ENCODE measurements at regions not wholly inside any gene's neighbourhood (a gene's known extent, or its start where the extent isn't known, plus 50 kb on each side); places are given as distances from the start of the nearest gene placed in this dataset.

DNA sequence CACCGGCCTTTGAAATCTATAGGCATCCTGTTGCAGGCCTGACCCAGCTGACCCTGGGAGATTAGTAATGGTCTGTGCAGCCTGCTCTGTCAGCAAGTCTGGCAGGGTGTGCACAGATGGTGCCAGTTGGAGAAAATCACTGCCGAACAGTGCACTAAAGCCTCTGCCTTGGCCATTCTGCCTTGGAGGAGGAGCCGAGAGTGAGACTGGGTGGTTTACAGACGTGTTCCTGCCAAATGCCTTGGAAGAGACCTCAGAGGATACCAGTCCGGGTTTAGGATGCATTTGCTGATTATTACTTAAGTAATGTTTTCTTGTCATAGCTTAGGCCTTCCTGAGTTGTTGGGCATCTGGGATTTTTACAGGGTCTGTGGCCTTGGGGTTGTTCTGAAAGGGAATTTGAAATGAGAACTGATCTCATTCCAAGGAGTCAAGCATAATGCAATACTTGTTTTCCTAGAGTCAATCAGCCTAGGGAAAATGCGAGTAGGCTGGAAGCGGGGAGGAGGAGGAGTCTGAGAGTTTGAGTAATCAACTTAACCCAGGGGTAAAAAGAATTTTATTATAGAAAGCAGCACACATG lies 292.1 kb downstream of the SOX4 start:
- Mint-ChIP-seq H3K27ac (no peak overlapping the region), H3K4me3 (no peak overlapping the region), H3K27me3 (peaks cover 2% of the 10 kb centered on the region), H3K36me3 (peaks cover 2% of the 10 kb centered on the region), H3K9me3 (peaks cover 10% of the 10 kb centered on the region), H3K4me1 (no peaks in the 10 kb centered on the region)
- no peak for ATAC-seq (ENCODE audit: low read depth)
- DNase-seq (ENCODE audit: low spot score in 2 of 2), result no peak

- Mint-ChIP-seq H3K9me3 (peaks cover 10% of the 10 kb centered on the region), H3K27ac (no peak overlapping the region), H3K4me3 (no peak overlapping the region), H3K27me3 (peaks cover 2% of the 10 kb centered on the region), H3K36me3 (peaks cover 2% of the 10 kb centered on the region), H3K4me1 (no peaks in the 10 kb centered on the region)
- no peak for DNase-seq (ENCODE audit: low spot score in 2 of 2)
- no peak for ATAC-seq (ENCODE audit: low read depth)
Observed at GRCh38 chr6:21886542-21887151, 293.1 kb downstream of the SOX4 start.

- peaks cover 2% of the 10 kb centered on the region for H3K27me3 Mint-ChIP-seq
- peaks cover 10% of the 10 kb centered on the region for H3K9me3 Mint-ChIP-seq
- H3K36me3 Mint-ChIP-seq, result peaks cover 2% of the 10 kb centered on the region
- H3K27ac Mint-ChIP-seq, result no peak overlapping the region
- DNase-seq (ENCODE audit: low spot score in 2 of 2) (no peak), ATAC-seq (ENCODE audit: low read depth) (no peak)
- no peak overlapping the region for H3K4me3 Mint-ChIP-seq
- H3K4me1 Mint-ChIP-seq, result no peaks in the 10 kb centered on the region
Observed at GRCh38 chr6:21887231-21888185, 294.0 kb downstream of the SOX4 start.

GRCh38 chr6:21891080-21891479 lies 297.5 kb downstream of the SOX4 start:
- no peaks in the 10 kb centered on the region for H3K4me1 Mint-ChIP-seq
- H3K4me3 Mint-ChIP-seq, result no peak overlapping the region
- H3K27ac Mint-ChIP-seq, result no peak overlapping the region
- H3K36me3 Mint-ChIP-seq, result peaks cover 2% of the 10 kb centered on the region
- DNase-seq (ENCODE audit: low spot score in 2 of 2), result no peak
- H3K27me3 Mint-ChIP-seq, result peaks cover 2% of the 10 kb centered on the region
- peaks cover 7% of the 10 kb centered on the region for H3K9me3 Mint-ChIP-seq
- no peak for ATAC-seq (ENCODE audit: low read depth)

DNA sequence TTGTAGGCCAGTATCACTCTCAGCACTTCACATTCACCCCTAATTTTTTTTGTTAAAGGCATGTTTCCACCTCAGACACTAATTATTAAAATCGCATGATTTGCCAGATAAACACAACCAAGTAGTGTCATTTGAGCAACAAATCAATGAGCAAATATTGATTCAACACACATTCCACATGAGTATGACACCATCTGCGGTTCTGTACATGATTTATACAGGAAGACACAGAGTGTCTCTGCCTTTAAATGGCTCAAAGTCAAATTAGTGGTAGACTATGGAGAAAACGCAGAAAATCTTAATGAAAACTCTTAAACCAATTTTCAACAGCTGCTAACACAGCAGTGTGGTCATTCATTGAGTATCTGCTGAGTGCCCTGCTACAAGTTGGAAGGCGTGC lies 300.2 kb downstream of the SOX4 start:
- peaks cover 9% of the 10 kb centered on the region for H3K9me3 Mint-ChIP-seq
- H3K4me3 Mint-ChIP-seq, result no peak overlapping the region
- DNase-seq (ENCODE audit: low spot score in 2 of 2) (no peak), ATAC-seq (ENCODE audit: low read depth) (no peak)
- peaks cover 2% of the 10 kb centered on the region for H3K27me3 Mint-ChIP-seq
- H3K27ac Mint-ChIP-seq, result no peak overlapping the region
- no peaks in the 10 kb centered on the region for H3K4me1 Mint-ChIP-seq
- H3K36me3 Mint-ChIP-seq, result peaks cover 2% of the 10 kb centered on the region

- no peak overlapping the region for H3K4me3 Mint-ChIP-seq
- H3K36me3 Mint-ChIP-seq, result no peaks in the 10 kb centered on the region
- DNase-seq (ENCODE audit: low spot score in 2 of 2), result no peak
- H3K4me1 Mint-ChIP-seq, result no peaks in the 10 kb centered on the region
- no peak overlapping the region for H3K27ac Mint-ChIP-seq
- H3K27me3 Mint-ChIP-seq, result no peaks in the 10 kb centered on the region
- ATAC-seq (ENCODE audit: low read depth), result no peak
- H3K9me3 Mint-ChIP-seq, result peaks cover 9% of the 10 kb centered on the region
Observed at GRCh38 chr6:21895555-21895954, 302.0 kb downstream of the SOX4 start.

DNA sequence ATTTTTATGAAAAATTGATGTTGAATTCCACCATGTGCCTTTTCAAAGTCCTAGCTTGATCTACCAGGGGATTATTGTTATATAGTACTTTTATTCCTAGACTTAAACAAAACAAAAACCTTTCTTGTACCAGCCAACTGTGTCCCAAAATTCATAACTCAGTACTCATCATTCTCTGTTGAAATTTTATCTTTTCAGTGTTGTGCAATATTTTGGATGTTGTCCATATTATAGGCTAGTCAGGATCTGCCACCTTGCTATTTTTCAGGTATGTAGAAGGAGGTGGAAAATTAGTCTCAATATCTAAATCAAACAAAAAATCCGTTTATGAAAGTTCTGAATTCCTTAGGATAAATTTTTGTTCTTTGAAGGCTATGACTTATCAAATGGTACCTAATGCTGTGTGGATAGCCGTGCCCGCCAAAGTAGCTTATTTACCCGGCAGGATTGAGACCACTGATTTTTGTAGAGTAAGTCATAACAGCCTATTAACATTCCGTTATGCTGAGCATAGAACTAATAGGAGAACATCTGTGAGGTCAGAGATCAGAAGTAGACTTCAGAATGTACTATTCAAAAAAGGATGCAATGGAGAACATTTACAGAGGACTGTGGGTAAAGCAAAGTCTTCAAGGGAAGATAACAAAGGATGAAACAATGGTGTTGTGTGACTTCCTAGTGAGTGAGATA lies 304.7 kb downstream of the SOX4 start:
- no peaks in the 10 kb centered on the region for H3K27me3 Mint-ChIP-seq
- no peaks in the 10 kb centered on the region for H3K36me3 Mint-ChIP-seq
- ATAC-seq (ENCODE audit: low read depth), result no peak
- no peak for DNase-seq (ENCODE audit: low spot score in 2 of 2)
- H3K4me1 Mint-ChIP-seq, result no peaks in the 10 kb centered on the region
- H3K27ac Mint-ChIP-seq, result no peak overlapping the region
- no peak overlapping the region for H3K4me3 Mint-ChIP-seq
- peaks cover 9% of the 10 kb centered on the region for H3K9me3 Mint-ChIP-seq

- ATAC-seq (ENCODE audit: low read depth) (no peak), DNase-seq (ENCODE audit: low spot score in 2 of 2) (no peak)
- peaks cover 8% of the 10 kb centered on the region for H3K9me3 Mint-ChIP-seq
- H3K4me1 Mint-ChIP-seq, result no peaks in the 10 kb centered on the region
- no peaks in the 10 kb centered on the region for H3K36me3 Mint-ChIP-seq
- no peak overlapping the region for H3K27ac Mint-ChIP-seq
- H3K4me3 Mint-ChIP-seq, result no peak overlapping the region
- H3K27me3 Mint-ChIP-seq, result no peaks in the 10 kb centered on the region
Observed at GRCh38 chr6:21899708-21900107, 306.2 kb downstream of the SOX4 start.

DNA sequence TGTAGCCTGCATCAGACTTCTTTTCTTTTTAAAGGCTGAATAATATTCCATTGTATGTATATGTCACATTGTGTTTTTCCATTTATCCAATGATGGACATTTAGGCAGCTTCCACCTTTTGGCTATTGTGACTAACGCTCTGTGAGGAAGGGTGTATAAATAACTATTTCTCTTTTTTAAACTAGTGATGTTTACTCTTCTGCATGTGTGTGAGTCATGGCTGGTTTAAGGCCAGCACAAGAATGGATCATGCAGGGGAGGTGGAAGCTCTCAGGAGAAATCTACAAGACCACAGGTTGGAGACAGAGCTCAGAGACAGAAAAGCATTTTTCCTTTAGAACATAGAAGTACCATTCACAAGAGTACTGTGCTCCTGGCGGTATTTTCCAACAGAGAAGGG lies 307.2 kb downstream of the SOX4 start:
- DNase-seq (ENCODE audit: low spot score in 2 of 2) (no peak), ATAC-seq (ENCODE audit: low read depth) (no peak)
- Mint-ChIP-seq H3K27me3 (no peaks in the 10 kb centered on the region), H3K4me1 (no peaks in the 10 kb centered on the region), H3K4me3 (no peak overlapping the region), H3K9me3 (peaks cover 7% of the 10 kb centered on the region), H3K27ac (no peak overlapping the region), H3K36me3 (no peaks in the 10 kb centered on the region)

DNA sequence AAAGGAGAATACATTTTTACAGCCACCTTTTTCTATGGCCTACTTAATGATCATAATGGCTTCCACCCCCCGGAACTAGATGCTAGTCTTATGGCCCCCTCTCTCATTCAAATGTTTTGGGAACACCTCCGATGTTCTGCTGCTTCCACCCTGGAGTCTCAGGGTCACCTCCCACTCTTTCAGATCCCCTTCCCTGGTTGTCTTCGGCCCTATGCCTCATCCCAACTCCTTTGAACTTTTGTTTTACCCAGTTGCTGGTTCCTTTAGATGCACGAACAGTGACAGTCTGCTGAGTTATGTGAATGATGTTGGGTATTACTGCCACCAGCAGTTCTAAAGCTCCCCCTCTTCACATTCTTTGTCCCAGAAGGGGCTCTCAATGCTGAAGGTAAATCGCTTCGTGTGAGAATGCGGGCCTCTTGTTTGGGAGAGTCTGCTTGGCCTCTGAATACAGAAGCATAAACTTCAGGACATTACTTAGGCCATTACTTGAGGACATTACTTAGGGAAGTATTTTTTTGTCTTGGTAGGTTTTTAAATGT lies 309.1 kb downstream of the SOX4 start:
- DNase-seq (ENCODE audit: low spot score in 2 of 2) (no peak), ATAC-seq (ENCODE audit: low read depth) (no peak)
- Mint-ChIP-seq H3K27me3 (no peaks in the 10 kb centered on the region), H3K9me3 (peaks cover 5% of the 10 kb centered on the region), H3K4me3 (no peak overlapping the region), H3K27ac (no peak overlapping the region), H3K4me1 (no peaks in the 10 kb centered on the region), H3K36me3 (no peaks in the 10 kb centered on the region)

- Mint-ChIP-seq H3K36me3 (no peaks in the 10 kb centered on the region), H3K27ac (no peak overlapping the region), H3K9me3 (no peaks in the 10 kb centered on the region), H3K4me1 (no peaks in the 10 kb centered on the region), H3K27me3 (no peaks in the 10 kb centered on the region), H3K4me3 (no peak overlapping the region)
- no peak for DNase-seq (ENCODE audit: low spot score in 2 of 2)
- no peak for ATAC-seq (ENCODE audit: low read depth)
Observed at GRCh38 chr6:21905531-21905930, 312.0 kb downstream of the SOX4 start.

- no peak for ATAC-seq (ENCODE audit: low read depth)
- Mint-ChIP-seq H3K4me3 (no peak overlapping the region), H3K4me1 (no peaks in the 10 kb centered on the region), H3K9me3 (no peaks in the 10 kb centered on the region), H3K27me3 (no peaks in the 10 kb centered on the region), H3K27ac (no peak overlapping the region), H3K36me3 (no peaks in the 10 kb centered on the region)
- no peak for DNase-seq (ENCODE audit: low spot score in 2 of 2)
Observed at GRCh38 chr6:21906826-21907225, 313.3 kb downstream of the SOX4 start.

DNA sequence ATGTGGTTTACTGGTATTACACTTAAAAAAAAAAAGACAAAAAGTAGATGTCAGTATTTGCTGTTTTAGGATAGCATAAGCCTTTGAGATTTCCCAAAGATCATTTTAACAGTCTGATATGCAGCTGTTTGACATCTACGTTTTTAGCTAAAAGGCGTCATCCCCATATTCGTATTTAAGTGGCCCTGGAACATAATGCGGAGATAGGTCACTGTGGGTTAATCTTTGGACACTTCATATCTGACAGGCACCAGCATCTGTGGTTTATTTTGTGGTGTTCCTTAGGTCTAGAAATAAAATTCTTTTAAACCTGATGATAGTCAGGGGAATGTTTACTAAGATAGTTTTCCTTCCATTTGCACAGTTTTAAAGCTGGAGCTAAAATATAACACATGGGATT lies 313.7 kb downstream of the SOX4 start:
- ATAC-seq (ENCODE audit: low read depth), result no peak
- H3K4me1 Mint-ChIP-seq, result no peaks in the 10 kb centered on the region
- H3K4me3 Mint-ChIP-seq, result no peak overlapping the region
- no peaks in the 10 kb centered on the region for H3K9me3 Mint-ChIP-seq
- H3K36me3 Mint-ChIP-seq, result no peaks in the 10 kb centered on the region
- H3K27me3 Mint-ChIP-seq, result no peaks in the 10 kb centered on the region
- DNase-seq (ENCODE audit: low spot score in 2 of 2), result no peak
- H3K27ac Mint-ChIP-seq, result no peak overlapping the region

Measured in memory B cell (primary cell).